Hepatocyte (in vitro differentiated cells): ENCODE measurements at regions not wholly inside any gene's neighbourhood (a gene's known extent, or its start where the extent isn't known, plus 50 kb on each side); places are given as distances from the start of the nearest gene placed in this dataset.

Experiments
- CTCF ChIP-seq: fragments of 200-600 bp; sonication (generic); IDR thresholded peaks from 2 replicates; pipeline ENCODE4 v1.5.1; 2016; ENCODE audit warnings: antibody characterized with exemption, mild to moderate bottlenecking; ENCODE audit not compliant: poor library complexity
- EZH2 ChIP-seq: fragments of 200-600 bp; sonication (generic); IDR thresholded peaks from 2 replicates; pipeline ENCODE4 v1.6.1; 2016; ENCODE audit warnings: antibody characterized with exemption, mild to moderate bottlenecking, borderline replicate concordance
- EZH2phosphoT487 ChIP-seq: fragments of 200-600 bp; sonication (generic); IDR thresholded peaks from one replicate; pipeline ENCODE4 v1.6.1; 2018; ENCODE audit warnings: antibody characterized with exemption, mild to moderate bottlenecking, low read depth, moderate library complexity; ENCODE audit not compliant: unreplicated experiment, severe bottlenecking

GRCh38 chr18:41072946-41073345 is 882.1 kb upstream of the PIK3C3 start:
- TF ChIP-seq CTCF, result no peak
- no peak for TF ChIP-seq EZH2phosphoT487
- no peak for TF ChIP-seq EZH2
